ENCODE measurements at regions not wholly inside any gene's neighbourhood (a gene's known extent, or its start where the extent isn't known, plus 50 kb on each side); places are given as distances from the start of the nearest gene placed in this dataset.

- Histone ChIP-seq H4K20me1 (ENCODE audit: insufficient read depth, low read length) (no peaks in the 10 kb centered on the region), H3K79me2 (ENCODE audit: insufficient read depth, low read depth, low read length) (no peaks in the 10 kb centered on the region), H3K4me1 (ENCODE audit: insufficient read depth, low read length, poor library complexity, severe bottlenecking) (no peaks in the 10 kb centered on the region), H3K9me3 (ENCODE audit: low read length) (no peaks in the 10 kb centered on the region), H3K4me3 (ENCODE audit: low read depth, low read length, poor library complexity, severe bottlenecking) (no peak overlapping the region), H3K9me2 (ENCODE audit: insufficient read depth, low read length) (no peaks in the 10 kb centered on the region), H3K4me2 (ENCODE audit: low read length) (no peak overlapping the region), H3K36me3 (ENCODE audit: insufficient read depth, low read length) (no peaks in the 10 kb centered on the region), H3K27ac (ENCODE audit: low read depth, low read length, poor library complexity, severe bottlenecking) (no peak overlapping the region), H2AFZ (ENCODE audit: low read length) (no peak overlapping the region)
- POLR2A ChIA-PET, result no interaction called here
- CTCF ChIA-PET (ENCODE audit: unreplicated experiment), result no interaction called here
- no peak for DNase-seq (ENCODE audit: low spot score)
- no TSS peak for BruUV-seq (replicated peaks)
- intact Hi-C loops (cut with micrococcal nuclease; ENCODE audit: unreplicated experiment), result no loop called here
- TF ChIP-seq EZH2phosphoT487 (IDR thresholded peaks at IDR 0.05; ENCODE audit: borderline replicate concordance, low read depth, low read length) (no peak), CTCF (conservative IDR thresholded peaks at IDR 0.05; ENCODE audit: low read length) (no peak)
Measured at GRCh38 chr6:153368131-153368530, 237.0 kb upstream of the RGS17 start.

- CTCF ChIA-PET (ENCODE audit: unreplicated experiment), result no interaction called here
- Histone ChIP-seq H4K20me1 (ENCODE audit: insufficient read depth, low read length) (no peaks in the 10 kb centered on the region), H3K9me3 (ENCODE audit: low read length) (no peaks in the 10 kb centered on the region), H3K36me3 (ENCODE audit: insufficient read depth, low read length) (no peaks in the 10 kb centered on the region), H3K27ac (ENCODE audit: low read depth, low read length, poor library complexity, severe bottlenecking) (no peak overlapping the region), H3K79me2 (ENCODE audit: insufficient read depth, low read depth, low read length) (no peaks in the 10 kb centered on the region), H3K4me1 (ENCODE audit: insufficient read depth, low read length, poor library complexity, severe bottlenecking) (no peaks in the 10 kb centered on the region), H3K9me2 (ENCODE audit: insufficient read depth, low read length) (no peaks in the 10 kb centered on the region), H2AFZ (ENCODE audit: low read length) (no peak overlapping the region), H3K4me2 (ENCODE audit: low read length) (no peak overlapping the region), H3K4me3 (ENCODE audit: low read depth, low read length, poor library complexity, severe bottlenecking) (no peak overlapping the region)
- TF ChIP-seq EZH2phosphoT487 (IDR thresholded peaks at IDR 0.05; ENCODE audit: borderline replicate concordance, low read depth, low read length), result no peak
- TF ChIP-seq CTCF (conservative IDR thresholded peaks at IDR 0.05; ENCODE audit: low read length), result no peak
- POLR2A ChIA-PET, result no interaction called here
- DNase-seq (ENCODE audit: low spot score), result no peak
- intact Hi-C loops (cut with micrococcal nuclease; ENCODE audit: unreplicated experiment), result no loop called here
- no TSS peak for BruUV-seq (replicated peaks)
Measured at GRCh38 chr6:153367021-153367420, 235.9 kb upstream of the RGS17 start.

- no peak overlapping the region for H2AFZ ChIP-seq (ENCODE audit: low read length)
- H3K4me2 ChIP-seq (ENCODE audit: low read length), result no peak overlapping the region
- H3K4me1 ChIP-seq (ENCODE audit: insufficient read depth, low read length, poor library complexity, severe bottlenecking), result no peaks in the 10 kb centered on the region
- intact Hi-C loops (cut with micrococcal nuclease; ENCODE audit: unreplicated experiment), result no loop called here
- no peaks in the 10 kb centered on the region for H3K9me2 ChIP-seq (ENCODE audit: insufficient read depth, low read length)
- POLR2A ChIA-PET, result no interaction called here
- no peaks in the 10 kb centered on the region for H3K36me3 ChIP-seq (ENCODE audit: insufficient read depth, low read length)
- no peak for TF ChIP-seq EZH2phosphoT487 (IDR thresholded peaks at IDR 0.05; ENCODE audit: borderline replicate concordance, low read depth, low read length)
- TF ChIP-seq CTCF (conservative IDR thresholded peaks at IDR 0.05; ENCODE audit: low read length), result no peak
- CTCF ChIA-PET (ENCODE audit: unreplicated experiment), result no interaction called here
- 0 out of 2 replicates have a peak, but pooled peaks cover 6% of the 10 kb centered on the region for H3K9me3 ChIP-seq (ENCODE audit: low read length)
- BruUV-seq (replicated peaks), result no TSS peak
- no peak overlapping the region for H3K4me3 ChIP-seq (ENCODE audit: low read depth, low read length, poor library complexity, severe bottlenecking)
- no peak for DNase-seq (ENCODE audit: low spot score)
- no peak overlapping the region for H3K27ac ChIP-seq (ENCODE audit: low read depth, low read length, poor library complexity, severe bottlenecking)
- no peaks in the 10 kb centered on the region for H4K20me1 ChIP-seq (ENCODE audit: insufficient read depth, low read length)
- H3K79me2 ChIP-seq (ENCODE audit: insufficient read depth, low read depth, low read length), result no peaks in the 10 kb centered on the region
Measured at GRCh38 chr6:153357391-153357790, 226.3 kb upstream of the RGS17 start.
